ENCODE measurements at regions not wholly inside any gene's neighbourhood (a gene's known extent, or its start where the extent isn't known, plus 50 kb on each side); places are given as distances from the start of the nearest gene placed in this dataset.

GRCh38 chr6:66961191-66961590 is 1254.2 kb upstream of the EYS start:
- DNase-seq (ENCODE audit: low read depth) = no peak

- DNase-seq (ENCODE audit: low read depth) = no peak
These were observed 1242.2 kb upstream of the EYS start for GRCh38 chr6:66949191-66949661.

GRCh38 chr6:66948106-66948505 is 1241.1 kb upstream of the EYS start:
- DNase-seq (ENCODE audit: low read depth) = no peak

GRCh38 chr6:66940003-66940402 is 1233.0 kb upstream of the EYS start:
- no peak for DNase-seq (ENCODE audit: low read depth)

GRCh38 chr6:66937180-66937579 is 1230.2 kb upstream of the EYS start:
- no peak for DNase-seq (ENCODE audit: low read depth)

GRCh38 chr6:66935612-66936011 is 1228.6 kb upstream of the EYS start:
- DNase-seq (ENCODE audit: low read depth) = no peak

- no peak for DNase-seq (ENCODE audit: low read depth)
These were observed 1224.8 kb upstream of the EYS start for GRCh38 chr6:66931787-66932186.

GRCh38 chr6:66930559-66931290 is 1223.7 kb upstream of the EYS start:
- DNase-seq (ENCODE audit: low read depth) = no peak

- no peak for DNase-seq (ENCODE audit: low read depth)
These were observed 1219.0 kb upstream of the EYS start for GRCh38 chr6:66926060-66926459.

- no peak for DNase-seq (ENCODE audit: low read depth)
These were observed 1206.6 kb upstream of the EYS start for GRCh38 chr6:66913657-66914056.

- DNase-seq (ENCODE audit: low read depth) = no peak
These were observed 1195.4 kb upstream of the EYS start for GRCh38 chr6:66902457-66902856.

GRCh38 chr6:66900133-66901083 is 1193.4 kb upstream of the EYS start:
- no peak for DNase-seq (ENCODE audit: low read depth)

- DNase-seq (ENCODE audit: low read depth) = no peak
These were observed 1190.5 kb upstream of the EYS start for GRCh38 chr6:66897576-66897975.

GRCh38 chr6:66896415-66896814 is 1189.4 kb upstream of the EYS start:
- no peak for DNase-seq (ENCODE audit: low read depth)

- no peak for DNase-seq (ENCODE audit: low read depth)
These were observed 1176.4 kb upstream of the EYS start for GRCh38 chr6:66883453-66883852.

- no peak for DNase-seq (ENCODE audit: low read depth)
These were observed 1159.8 kb upstream of the EYS start for GRCh38 chr6:66866801-66867200.

- DNase-seq (ENCODE audit: low read depth) = no peak
These were observed 1158.7 kb upstream of the EYS start for GRCh38 chr6:66865771-66866170.

- no peak for DNase-seq (ENCODE audit: low read depth)
These were observed 1154.0 kb upstream of the EYS start for GRCh38 chr6:66861007-66861541.

- DNase-seq (ENCODE audit: low read depth) = no peak
These were observed 1153.3 kb upstream of the EYS start for GRCh38 chr6:66860328-66860727.

GRCh38 chr6:66858196-66858595 is 1151.2 kb upstream of the EYS start:
- DNase-seq (ENCODE audit: low read depth) = no peak

- DNase-seq (ENCODE audit: low read depth) = no peak
These were observed 1147.0 kb upstream of the EYS start for GRCh38 chr6:66854014-66854413.

GRCh38 chr6:66851930-66852329 is 1144.9 kb upstream of the EYS start:
- no peak for DNase-seq (ENCODE audit: low read depth)

- DNase-seq (ENCODE audit: low read depth) = no peak
These were observed 1142.8 kb upstream of the EYS start for GRCh38 chr6:66849843-66850242.

Measured in forelimb muscle (tissue), 1 donor.